B cell (primary cell): ENCODE measurements at regions not wholly inside any gene's neighbourhood (a gene's known extent, or its start where the extent isn't known, plus 50 kb on each side); places are given as distances from the start of the nearest gene placed in this dataset.

ENCODE experiments used
- ATAC-seq: fragments of 200-7000 bp; cut with Tn5 transposase; one replicate; pipeline ENCODE4 v1.10.0; 2021; ENCODE audit warnings: low read depth, mild to moderate bottlenecking, moderate number of reproducible peaks, moderate library complexity
- CTCF ChIA-PET: fragments of 350-600 bp; sonication (Branson Sonifier 250); formaldehyde crosslinking; loops from one replicate; lab custom pipeline; 2021; ENCODE audit warnings: antibody characterized with exemption, inconsistent platforms; lab: Charles Lee
- POLR2A ChIA-PET: fragments of 350-600 bp; sonication (Branson Sonifier 250); formaldehyde crosslinking; loops from one replicate; lab custom pipeline; 2021; ENCODE audit warnings: antibody characterized with exemption; lab: Charles Lee
- DNase-seq: peaks from one replicate; pipeline ENCODE4 v3.0.0; 2013
- H2AFZ ChIP-seq: 2 replicates; pipeline ENCODE4 v1.6.1; 2012; ENCODE audit warnings: mild to moderate bottlenecking, low read depth, low read length; ENCODE audit not compliant: insufficient read depth, poor library complexity, severe bottlenecking
- H3K27ac ChIP-seq, 2 donors: 1 replicate in 1 of 2; 2 replicates in 1 of 2; pipeline ENCODE4 v1.5.1; 2012 to 2013; ENCODE audit warnings: low read length in 2 of 2, mild to moderate bottlenecking in 2 of 2, moderate library complexity in 1 of 2
- H3K27me3 ChIP-seq, 4 experiments: fragments of 200-600 bp in 1 of 4; sonication (generic) in 1 of 4; replicated peaks in 1 of 4; 1 replicate in 2 of 4; 2 replicates in 2 of 4; pipeline versions ENCODE4 v1.6.1 to v1.7.0; 2013 to 2016; ENCODE audit warnings: low read length in 3 of 4, mild to moderate bottlenecking in 2 of 4, mixed read lengths in 1 of 4, moderate library complexity in 1 of 4; ENCODE audit not compliant: insufficient read depth in 4 of 4, control insufficient read depth in 3 of 4; ENCODE audit errors: control extremely low read depth in 1 of 4
- H3K36me3 ChIP-seq, 2 experiments: replicated peaks in 1 of 2; 1 replicate in 1 of 2; 2 replicates in 1 of 2; pipeline versions ENCODE4 v1.6.1 to v1.7.1; 2013; ENCODE audit warnings: low read length in 1 of 2; ENCODE audit not compliant: insufficient read depth in 2 of 2, control insufficient read depth in 1 of 2; ENCODE audit errors: control extremely low read depth in 1 of 2, extremely low read depth in 1 of 2
- H3K4me1 ChIP-seq, 2 donors: fragments of 200-600 bp in 1 of 2; sonication (generic) in 1 of 2; 1 replicate in 1 of 2; 2 replicates in 1 of 2; pipeline versions ENCODE4 v1.5.1 to v1.6.1; 2013 to 2017; ENCODE audit warnings: low read length in 2 of 2; ENCODE audit not compliant: control insufficient read depth in 2 of 2, insufficient read depth in 2 of 2
- H3K4me2 ChIP-seq: replicated peaks from 2 replicates; pipeline ENCODE3; 2012; ENCODE audit warnings: mild to moderate bottlenecking, low read depth, low read length; ENCODE audit not compliant: poor library complexity, severe bottlenecking
- H3K4me3 ChIP-seq, 5 experiments: fragments of 200-600 bp in 1 of 5; sonication (generic) in 1 of 5; 1 replicate in 3 of 5; 2 replicates in 2 of 5; pipeline versions ENCODE4 v1.5.1 to v1.7.0; 2011 to 2016; ENCODE audit warnings: low read length in 4 of 5, mild to moderate bottlenecking in 4 of 5, low read depth in 2 of 5, control low read depth in 1 of 5, moderate library complexity in 1 of 5; ENCODE audit not compliant: insufficient read depth in 1 of 5; ENCODE audit errors: control extremely low read depth in 1 of 5, extremely low read depth in 1 of 5
- H3K79me2 ChIP-seq: fragments of 200-600 bp; sonication (generic); one replicate; pipeline ENCODE4 v1.6.0; 2016; ENCODE audit warnings: low read length; ENCODE audit not compliant: control insufficient read depth, insufficient read depth
- H3K9ac ChIP-seq: fragments of 200-600 bp; sonication (generic); 2 replicates; pipeline ENCODE4 v1.6.1; 2017; ENCODE audit warnings: mild to moderate bottlenecking, low read length, moderate library complexity
- H3K9me3 ChIP-seq, 3 donors: one replicate each; pipeline versions ENCODE4 v1.6.1 to v1.7.1; 2013; ENCODE audit warnings: low read length in 2 of 3; ENCODE audit not compliant: control insufficient read depth in 2 of 3, insufficient read depth in 1 of 3; ENCODE audit errors: control extremely low read depth in 1 of 3
- H4K20me1 ChIP-seq: 2 replicates; pipeline ENCODE4 v1.6.0; 2012; ENCODE audit warnings: mild to moderate bottlenecking, low read length; ENCODE audit not compliant: insufficient read depth, control insufficient read depth, poor library complexity, severe bottlenecking
- H3K27ac Mint-ChIP-seq: one replicate; pipeline ENCODE4 v1.8.0; 2021; ENCODE audit warnings: mixed read lengths
- H3K27me3 Mint-ChIP-seq: one replicate; pipeline ENCODE4 v1.8.0; 2021; ENCODE audit warnings: mixed read lengths
- H3K4me1 Mint-ChIP-seq: one replicate; pipeline ENCODE4 v1.8.0; 2021; ENCODE audit warnings: mixed read lengths
- H3K4me3 Mint-ChIP-seq: one replicate; pipeline ENCODE4 v1.8.0; 2021; ENCODE audit warnings: mixed read lengths
- H3K9me3 Mint-ChIP-seq: one replicate; pipeline ENCODE4 v1.8.0; 2022; ENCODE audit warnings: mixed read lengths; ENCODE audit not compliant: insufficient read depth
- EZH2 ChIP-seq: IDR thresholded peaks from 2 replicates; pipeline ENCODE4 v1.6.1; 2012; ENCODE audit warnings: borderline replicate concordance, low read depth, mild to moderate bottlenecking, moderate library complexity, low read length; ENCODE audit not compliant: insufficient read depth, poor library complexity, severe bottlenecking
- WGBS: methylation state at CpG from one replicate; pipeline ENCODE4 v1.1.5; 2013; ENCODE audit warnings: missing lambda C conversion rate; ENCODE audit not compliant: insufficient coverage; 5-methylcytosine and 5-hydroxymethylcytosine counted together
- intact Hi-C: fragments of 100-400 bp; cut with micrococcal nuclease; formaldehyde crosslinking; loops from one replicate; pipeline ENCODE4 v1.10.0; 2022
- TF ChIP-seq, protein P1 (sequence below): fragments of 200-600 bp; IDR thresholded peaks from one replicate; pipeline ENCODE4 v1.8.0; 2022; ENCODE audit warnings: antibody characterized with exemption, mild to moderate bottlenecking

DNA sequence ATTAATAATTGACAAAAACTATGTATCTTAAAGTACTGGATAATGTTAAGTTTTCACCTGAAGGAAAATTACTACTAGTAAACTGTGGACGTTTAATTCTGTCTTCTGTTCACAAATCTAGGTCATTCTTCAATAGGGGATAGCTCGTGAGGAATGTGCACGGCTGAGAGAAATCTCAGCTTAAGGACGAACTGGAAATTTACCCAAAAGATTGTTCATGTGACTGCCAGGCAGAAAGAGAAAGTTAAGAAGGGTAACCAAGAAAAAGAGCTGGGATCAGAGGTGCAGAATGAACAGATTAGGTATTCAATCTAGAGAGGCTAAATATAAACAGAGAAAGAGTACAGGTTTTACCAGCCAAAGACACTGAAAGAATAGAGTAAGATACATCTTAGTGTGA lies 245.3 kb downstream of the CASP12 start:
- peaks cover 1 to 7% (median 6%) of the 10 kb centered on the region in 3 donors for H3K9me3 ChIP-seq
- peaks cover 5% of the 10 kb centered on the region for H3K4me1 Mint-ChIP-seq
- no peak for DNase-seq
- peaks cover 0 to 5% (median 0%) of the 10 kb centered on the region in 4 experiments for H3K27me3 ChIP-seq
- WGBS, result 92% methylated on average over 4 of the region's 4 CpGs
- no peaks in the 10 kb centered on the region for H3K36me3 ChIP-seq
- no peak overlapping the region for H3K27ac ChIP-seq
- no peak overlapping the region for H2AFZ ChIP-seq
- no peak overlapping the region for H3K4me3 Mint-ChIP-seq
- H4K20me1 ChIP-seq, result no peaks in the 10 kb centered on the region
- peaks cover 8% of the 10 kb centered on the region for H3K27me3 Mint-ChIP-seq
- no peak overlapping the region for H3K9ac ChIP-seq
- ATAC-seq, result no peak
- H3K27ac Mint-ChIP-seq, result no peak overlapping the region
- peaks cover 5% of the 10 kb centered on the region for H3K9me3 Mint-ChIP-seq
- H3K4me1 ChIP-seq, result no peaks in the 10 kb centered on the region
- H3K79me2 ChIP-seq, result no peaks in the 10 kb centered on the region
- H3K4me3 ChIP-seq, result no peak overlapping the region
- POLR2A ChIA-PET, result no interaction called here
- no peak overlapping the region for H3K4me2 ChIP-seq
- no peak for TF ChIP-seq EZH2
- TF ChIP-seq, protein P1, sequence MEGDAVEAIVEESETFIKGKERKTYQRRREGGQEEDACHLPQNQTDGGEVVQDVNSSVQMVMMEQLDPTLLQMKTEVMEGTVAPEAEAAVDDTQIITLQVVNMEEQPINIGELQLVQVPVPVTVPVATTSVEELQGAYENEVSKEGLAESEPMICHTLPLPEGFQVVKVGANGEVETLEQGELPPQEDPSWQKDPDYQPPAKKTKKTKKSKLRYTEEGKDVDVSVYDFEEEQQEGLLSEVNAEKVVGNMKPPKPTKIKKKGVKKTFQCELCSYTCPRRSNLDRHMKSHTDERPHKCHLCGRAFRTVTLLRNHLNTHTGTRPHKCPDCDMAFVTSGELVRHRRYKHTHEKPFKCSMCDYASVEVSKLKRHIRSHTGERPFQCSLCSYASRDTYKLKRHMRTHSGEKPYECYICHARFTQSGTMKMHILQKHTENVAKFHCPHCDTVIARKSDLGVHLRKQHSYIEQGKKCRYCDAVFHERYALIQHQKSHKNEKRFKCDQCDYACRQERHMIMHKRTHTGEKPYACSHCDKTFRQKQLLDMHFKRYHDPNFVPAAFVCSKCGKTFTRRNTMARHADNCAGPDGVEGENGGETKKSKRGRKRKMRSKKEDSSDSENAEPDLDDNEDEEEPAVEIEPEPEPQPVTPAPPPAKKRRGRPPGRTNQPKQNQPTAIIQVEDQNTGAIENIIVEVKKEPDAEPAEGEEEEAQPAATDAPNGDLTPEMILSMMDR, result no peak
- CTCF ChIA-PET, result no interaction called here
- intact Hi-C loops, result no loop called here

DNA sequence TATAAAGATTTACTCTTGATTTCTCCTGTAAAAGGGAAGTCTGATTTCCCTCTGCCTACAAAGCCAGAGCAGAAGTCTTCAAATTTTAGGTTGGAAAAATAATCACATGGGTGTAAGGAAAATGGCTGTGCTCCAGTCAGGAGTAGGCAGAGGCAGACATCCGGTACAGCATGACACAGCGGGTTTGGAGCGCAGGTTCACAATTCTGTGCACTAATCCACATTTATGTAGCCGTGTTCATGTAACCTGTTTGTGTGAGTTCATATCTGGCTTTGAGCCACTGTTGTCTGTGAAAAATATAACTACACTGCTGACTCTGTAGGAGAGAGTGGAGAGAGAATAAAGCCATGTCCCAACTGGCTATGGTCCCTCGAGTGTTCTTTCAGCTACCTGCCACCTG lies 248.0 kb downstream of the CASP12 start:
- Histone ChIP-seq H3K4me2 (no peak overlapping the region), H3K36me3 (no peaks in the 10 kb centered on the region), H3K27me3 (no peaks in the 10 kb centered on the region), H3K9me3 (peaks cover 0 to 7% (median 6%) of the 10 kb centered on the region in 3 donors), H3K79me2 (no peaks in the 10 kb centered on the region), H3K4me1 (no peaks in the 10 kb centered on the region), H3K27ac (no peak overlapping the region), H3K4me3 (no peak overlapping the region), H4K20me1 (no peaks in the 10 kb centered on the region), H2AFZ (no peak overlapping the region), H3K9ac (no peak overlapping the region)
- Mint-ChIP-seq H3K4me3 (no peak overlapping the region), H3K27ac (no peak overlapping the region), H3K4me1 (peaks cover 5% of the 10 kb centered on the region), H3K9me3 (peaks cover 5% of the 10 kb centered on the region), H3K27me3 (peaks cover 4% of the 10 kb centered on the region)
- ChIA-PET POLR2A (no interaction called here), CTCF (no interaction called here)
- ATAC-seq (no peak), DNase-seq (no peak)
- 100% methylated on average over 3 of the region's 5 CpGs for WGBS
- TF ChIP-seq, protein P1, result no peak
- TF ChIP-seq EZH2, result no peak
- intact Hi-C loops, result no loop called here
